Panc1 (cell line): ENCODE measurements at regions not wholly inside any gene's neighbourhood (a gene's known extent, or its start where the extent isn't known, plus 50 kb on each side); places are given as distances from the start of the nearest gene placed in this dataset.
A peak's percentile ranks its signal among the peaks of the same experiment; 100 is the strongest.

Experiments
- ATAC-seq: fragments of 200-7000 bp; cut with Tn5 transposase; 2 replicates; pipeline ENCODE4 v1.9.1; 2020; ENCODE audit warnings: mild to moderate bottlenecking, moderate library complexity
- BruUV-seq: library from RNA; stranded (reverse); fragments of 400-500 nt; replicated peaks from 2 replicates; lab custom pipeline; 2021; lab: Mats Ljungman, UMichigan
- CTCF ChIA-PET: fragments of 300-600 bp; sonication (Branson Sonifier 250); formaldehyde crosslinking; loops from one replicate; lab custom pipeline; 2022; ENCODE audit warnings: antibody characterized with exemption; lab: Charles Lee
- POLR2A ChIA-PET: fragments of 300-600 bp; sonication (Branson Sonifier 250); formaldehyde crosslinking; loops from one replicate; lab custom pipeline; 2022; ENCODE audit warnings: antibody characterized with exemption; lab: Charles Lee
- DNase-seq: peaks from one replicate; pipeline ENCODE4 v3.0.0-alpha.2; 2010; ENCODE audit warnings: low read depth, low spot score
- H3K27ac ChIP-seq: 2 replicates; pipeline ENCODE4 v1.5.1; 2011; ENCODE audit warnings: mild to moderate bottlenecking, low read length, inconsistent platforms
- H3K27me3 ChIP-seq: fragments of 200-500 bp; sonication (Bioruptor generic); 2 replicates; pipeline ENCODE4 v1.6.0; 2014; ENCODE audit warnings: low read length, inconsistent platforms; ENCODE audit not compliant: control insufficient read depth, insufficient read depth
- H3K36me3 ChIP-seq: fragments of 200-500 bp; sonication (Bioruptor generic); 2 replicates; pipeline ENCODE4 v1.5.1; 2014; ENCODE audit warnings: inconsistent platforms, mild to moderate bottlenecking, low read length, moderate library complexity; ENCODE audit not compliant: control insufficient read depth, insufficient read depth
- H3K4me1 ChIP-seq: 2 replicates; pipeline ENCODE4 v1.5.1; 2011; ENCODE audit warnings: inconsistent platforms, mild to moderate bottlenecking, low read length, moderate library complexity; ENCODE audit not compliant: control insufficient read depth, insufficient read depth
- H3K4me3 ChIP-seq, 2 experiments: 2 replicates each; pipeline ENCODE4 v1.5.1; 2011 to 2012; ENCODE audit warnings: low read depth in 2 of 2, low read length in 2 of 2, mild to moderate bottlenecking in 2 of 2, inconsistent platforms in 1 of 2, moderate library complexity in 1 of 2
- H3K9me3 ChIP-seq: fragments of 200-500 bp; sonication (Bioruptor generic); 2 replicates; pipeline ENCODE4 v1.5.1; 2014; ENCODE audit warnings: low read depth, mild to moderate bottlenecking, inconsistent platforms, low read length, moderate library complexity; ENCODE audit not compliant: control insufficient read depth, insufficient read depth
- POLR2AphosphoS5 ChIP-seq: IDR thresholded peaks from 2 replicates; pipeline ENCODE4 v1.6.1; 2012; ENCODE audit warnings: mild to moderate bottlenecking, low read depth, low read length, moderate library complexity
- SIN3A ChIP-seq: IDR thresholded peaks from 2 replicates; pipeline ENCODE4 v1.6.1; 2012; ENCODE audit warnings: low read depth, mild to moderate bottlenecking, low read length, moderate library complexity, borderline replicate concordance; ENCODE audit not compliant: insufficient read depth
- TCF7L2 ChIP-seq: IDR thresholded peaks from 2 replicates; pipeline ENCODE4 v1.6.1; 2011; ENCODE audit warnings: mild to moderate bottlenecking, low read depth, low read length, inconsistent platforms
- in situ Hi-C: cut with HindIII; loops from 2 replicates; pipeline ENCODE4 v1.10.0; 2016; ENCODE audit warnings: low sequenced_read_pairs, low pct_unique_long_range_greater_than_20kb
- intact Hi-C: fragments of 100-400 bp; cut with micrococcal nuclease; formaldehyde crosslinking; loops from one replicate; pipeline ENCODE4 v1.10.0; 2022; ENCODE audit not compliant: unreplicated experiment
- TF ChIP-seq, protein P1 (sequence below), 2 experiments: IDR thresholded peaks; 2 replicates each; pipeline ENCODE4 v1.6.1; 2011 to 2012; ENCODE audit warnings: low read depth in 2 of 2, control low read depth in 1 of 2, low read length in 1 of 2, mild to moderate bottlenecking in 1 of 2, moderate library complexity in 1 of 2; ENCODE audit not compliant: insufficient read depth in 1 of 2
- TF ChIP-seq, protein P2 (sequence below): fragments of 450-650 bp; IDR thresholded peaks from 2 replicates; pipeline ENCODE4 v1.5.1; 2017; ENCODE audit warnings: mild to moderate bottlenecking

DNA sequence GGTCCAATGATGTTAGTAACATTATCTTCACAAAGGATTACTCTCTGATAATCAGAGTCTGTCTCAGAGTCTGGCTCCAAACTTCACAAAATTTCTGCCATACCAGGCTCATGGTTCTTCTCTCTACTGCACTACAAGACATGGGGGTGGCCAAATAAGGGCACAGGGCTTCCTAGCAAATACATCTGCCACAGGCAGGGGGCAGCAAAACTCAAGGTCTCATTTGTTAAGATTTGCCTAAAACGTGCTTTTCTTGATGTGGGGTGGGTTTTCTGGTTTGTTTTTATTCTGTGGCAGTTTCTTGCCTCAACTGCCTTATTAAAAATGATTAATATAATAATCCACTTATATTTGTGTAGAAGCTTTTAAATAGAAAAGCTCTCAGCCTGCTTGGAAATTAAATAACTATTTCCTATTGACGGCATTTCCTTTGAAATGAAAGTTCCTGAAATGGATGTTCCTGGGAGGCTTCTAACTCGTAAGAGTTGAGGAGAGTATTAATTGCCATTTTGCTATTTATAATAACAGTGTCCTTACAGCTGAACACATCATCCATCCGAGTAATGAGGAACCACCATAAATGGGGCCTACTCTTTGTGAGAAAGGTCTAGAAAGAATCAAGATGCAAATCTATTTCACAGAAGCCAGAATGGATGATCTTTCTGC lies 53.8 kb downstream of the SST start:
- ATAC-seq (peak; percentile 79; the same call in 1 of the 2 replicates), DNase-seq (peak; percentile 18)
- Histone ChIP-seq H3K9me3 (no peaks in the 10 kb centered on the region), H3K27ac (0 out of 2 replicates have a peak overlapping the region, but pooled peaks have one; percentile 20), H3K36me3 (no peaks in the 10 kb centered on the region), H3K4me1 (no peaks in the 10 kb centered on the region), H3K27me3 (no peaks in the 10 kb centered on the region), H3K4me3 (no peak overlapping the region)
- CTCF ChIA-PET: interaction anchor here (0.6 to 1.8 kb wide), 3 partner anchors 62 to 297 kb away, joined by 3 to 10 read pairs (median 4); no protein-coding TSS in a partner anchor
- in situ Hi-C loops (no loop called here), intact Hi-C loops (loop anchor here (1.0 to 5.0 kb wide), 3 partner anchors 62 to 299 kb away; no protein-coding TSS in a partner anchor)
- BruUV-seq: no TSS peak
- TF ChIP-seq SIN3A (no peak), TCF7L2 (no peak), POLR2AphosphoS5 (no peak)
- TF ChIP-seq, protein P1, sequence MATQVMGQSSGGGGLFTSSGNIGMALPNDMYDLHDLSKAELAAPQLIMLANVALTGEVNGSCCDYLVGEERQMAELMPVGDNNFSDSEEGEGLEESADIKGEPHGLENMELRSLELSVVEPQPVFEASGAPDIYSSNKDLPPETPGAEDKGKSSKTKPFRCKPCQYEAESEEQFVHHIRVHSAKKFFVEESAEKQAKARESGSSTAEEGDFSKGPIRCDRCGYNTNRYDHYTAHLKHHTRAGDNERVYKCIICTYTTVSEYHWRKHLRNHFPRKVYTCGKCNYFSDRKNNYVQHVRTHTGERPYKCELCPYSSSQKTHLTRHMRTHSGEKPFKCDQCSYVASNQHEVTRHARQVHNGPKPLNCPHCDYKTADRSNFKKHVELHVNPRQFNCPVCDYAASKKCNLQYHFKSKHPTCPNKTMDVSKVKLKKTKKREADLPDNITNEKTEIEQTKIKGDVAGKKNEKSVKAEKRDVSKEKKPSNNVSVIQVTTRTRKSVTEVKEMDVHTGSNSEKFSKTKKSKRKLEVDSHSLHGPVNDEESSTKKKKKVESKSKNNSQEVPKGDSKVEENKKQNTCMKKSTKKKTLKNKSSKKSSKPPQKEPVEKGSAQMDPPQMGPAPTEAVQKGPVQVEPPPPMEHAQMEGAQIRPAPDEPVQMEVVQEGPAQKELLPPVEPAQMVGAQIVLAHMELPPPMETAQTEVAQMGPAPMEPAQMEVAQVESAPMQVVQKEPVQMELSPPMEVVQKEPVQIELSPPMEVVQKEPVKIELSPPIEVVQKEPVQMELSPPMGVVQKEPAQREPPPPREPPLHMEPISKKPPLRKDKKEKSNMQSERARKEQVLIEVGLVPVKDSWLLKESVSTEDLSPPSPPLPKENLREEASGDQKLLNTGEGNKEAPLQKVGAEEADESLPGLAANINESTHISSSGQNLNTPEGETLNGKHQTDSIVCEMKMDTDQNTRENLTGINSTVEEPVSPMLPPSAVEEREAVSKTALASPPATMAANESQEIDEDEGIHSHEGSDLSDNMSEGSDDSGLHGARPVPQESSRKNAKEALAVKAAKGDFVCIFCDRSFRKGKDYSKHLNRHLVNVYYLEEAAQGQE (IDR thresholded peaks at IDR 0.05; ENCODE audit: insufficient read depth in 1 of 2, low read depth in 2 of 2, low read length in 1 of 2): no peak; a peak in 1 of 4 replicates
- TF ChIP-seq, protein P2, sequence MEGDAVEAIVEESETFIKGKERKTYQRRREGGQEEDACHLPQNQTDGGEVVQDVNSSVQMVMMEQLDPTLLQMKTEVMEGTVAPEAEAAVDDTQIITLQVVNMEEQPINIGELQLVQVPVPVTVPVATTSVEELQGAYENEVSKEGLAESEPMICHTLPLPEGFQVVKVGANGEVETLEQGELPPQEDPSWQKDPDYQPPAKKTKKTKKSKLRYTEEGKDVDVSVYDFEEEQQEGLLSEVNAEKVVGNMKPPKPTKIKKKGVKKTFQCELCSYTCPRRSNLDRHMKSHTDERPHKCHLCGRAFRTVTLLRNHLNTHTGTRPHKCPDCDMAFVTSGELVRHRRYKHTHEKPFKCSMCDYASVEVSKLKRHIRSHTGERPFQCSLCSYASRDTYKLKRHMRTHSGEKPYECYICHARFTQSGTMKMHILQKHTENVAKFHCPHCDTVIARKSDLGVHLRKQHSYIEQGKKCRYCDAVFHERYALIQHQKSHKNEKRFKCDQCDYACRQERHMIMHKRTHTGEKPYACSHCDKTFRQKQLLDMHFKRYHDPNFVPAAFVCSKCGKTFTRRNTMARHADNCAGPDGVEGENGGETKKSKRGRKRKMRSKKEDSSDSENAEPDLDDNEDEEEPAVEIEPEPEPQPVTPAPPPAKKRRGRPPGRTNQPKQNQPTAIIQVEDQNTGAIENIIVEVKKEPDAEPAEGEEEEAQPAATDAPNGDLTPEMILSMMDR: peak; percentile 87
- POLR2A ChIA-PET: no interaction called here

DNA sequence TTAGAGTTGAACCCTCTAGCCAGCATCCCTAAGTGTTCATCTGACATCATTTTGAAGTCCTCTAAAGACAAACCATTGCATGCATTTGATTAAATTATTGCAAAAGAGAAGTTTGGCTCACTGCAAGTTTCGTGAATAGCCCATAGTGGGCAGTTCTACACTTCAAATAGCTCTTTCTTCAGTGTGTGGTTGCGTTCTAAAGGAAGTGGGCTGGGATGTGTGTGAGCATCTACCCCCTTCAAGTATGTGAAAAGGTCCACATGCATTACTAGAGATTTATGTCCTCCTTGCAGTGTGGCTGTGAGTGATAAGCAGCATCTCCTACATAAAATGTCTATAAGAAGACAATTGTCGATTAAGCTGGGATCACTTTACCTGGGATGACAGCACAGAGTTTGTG lies 54.6 kb downstream of the SST start:
- no peaks in the 10 kb centered on the region for H3K27me3 ChIP-seq
- DNase-seq: no peak
- TF ChIP-seq POLR2AphosphoS5: no peak
- TF ChIP-seq, protein P2: no peak
- TF ChIP-seq, protein P1 (IDR thresholded peaks at IDR 0.05; ENCODE audit: insufficient read depth in 1 of 2, low read depth in 2 of 2, low read length in 1 of 2): no peak
- TF ChIP-seq TCF7L2: no peak
- TF ChIP-seq SIN3A: no peak
- no peak overlapping the region for H3K27ac ChIP-seq
- H3K4me1 ChIP-seq: no peaks in the 10 kb centered on the region
- no TSS peak for BruUV-seq
- ChIA-PET CTCF (interaction anchor here (0.6 to 1.8 kb wide), 3 partner anchors 63 to 296 kb away, joined by 3 to 10 read pairs (median 4); no protein-coding TSS in a partner anchor), POLR2A (no interaction called here)
- intact Hi-C loops: loop anchor here (1.0 to 5.0 kb wide), 3 partner anchors 63 to 298 kb away; no protein-coding TSS in a partner anchor
- H3K36me3 ChIP-seq: no peaks in the 10 kb centered on the region
- ATAC-seq: no peak
- no peak overlapping the region for H3K4me3 ChIP-seq
- in situ Hi-C loops: no loop called here
- no peaks in the 10 kb centered on the region for H3K9me3 ChIP-seq
